GM23338 (cell line): ENCODE measurements at regions not wholly inside any gene's neighbourhood (a gene's known extent, or its start where the extent isn't known, plus 50 kb on each side); places are given as distances from the start of the nearest gene placed in this dataset.

Experiments used
- ATAC-seq: fragments of 200-7000 bp; cut with Tn5 transposase; 3 replicates; pipeline ENCODE4 v1.9.1; 2020
- DNase-seq: peaks from one replicate; pipeline ENCODE4 v3.0.0-alpha.2; 2015; ENCODE audit warnings: low spot score
- H2AFZ ChIP-seq: fragments of 200-600 bp; sonication (generic); 2 replicates; pipeline ENCODE4 v1.8.0; 2016; ENCODE audit warnings: antibody characterized with exemption, mild to moderate bottlenecking, moderate library complexity
- H3F3A ChIP-seq: fragments of 200-600 bp; sonication (generic); replicated peaks from 2 replicates; pipeline ENCODE4 v1.8.0; 2017; ENCODE audit warnings: antibody characterized with exemption, mixed run types, low read depth
- H3K27ac ChIP-seq: fragments of 200-600 bp; sonication (generic); 2 replicates; pipeline ENCODE4 v1.6.1; 2016; ENCODE audit warnings: low read depth
- H3K27me3 ChIP-seq: fragments of 200-600 bp; sonication (generic); 2 replicates; pipeline ENCODE4 v1.8.0; 2016; ENCODE audit warnings: mild to moderate bottlenecking, mixed run types, moderate library complexity; ENCODE audit not compliant: insufficient read depth
- H3K36me3 ChIP-seq: fragments of 200-600 bp; sonication (generic); 2 replicates; pipeline ENCODE4 v1.8.0; 2016; ENCODE audit warnings: mild to moderate bottlenecking; ENCODE audit not compliant: insufficient read depth
- H3K4me1 ChIP-seq: fragments of 200-600 bp; sonication (generic); 2 replicates; pipeline ENCODE4 v1.8.0; 2016; ENCODE audit warnings: mild to moderate bottlenecking, moderate library complexity; ENCODE audit not compliant: insufficient read depth
- H3K4me2 ChIP-seq: fragments of 200-600 bp; sonication (generic); 2 replicates; pipeline ENCODE4 v1.7.1; 2017; ENCODE audit warnings: mixed run types
- H3K4me3 ChIP-seq: fragments of 200-600 bp; sonication (generic); 2 replicates; pipeline ENCODE4 v1.6.1; 2016; ENCODE audit warnings: mixed run types
- H3K79me2 ChIP-seq: fragments of 200-600 bp; sonication (generic); replicated peaks from 2 replicates; pipeline ENCODE4 v1.8.0; 2017; ENCODE audit warnings: mild to moderate bottlenecking; ENCODE audit not compliant: insufficient read depth
- H3K9me2 ChIP-seq: fragments of 200-600 bp; sonication (generic); 2 replicates; pipeline ENCODE4 v1.8.0; 2017; ENCODE audit not compliant: insufficient read depth
- H4K20me1 ChIP-seq: fragments of 200-600 bp; sonication (generic); replicated peaks from 2 replicates; pipeline ENCODE4 v1.8.0; 2017; ENCODE audit warnings: mild to moderate bottlenecking; ENCODE audit not compliant: insufficient read depth
- H3K27ac Mint-ChIP-seq: 2 replicates; pipeline ENCODE4 v1.8.0; 2020; ENCODE audit warnings: inconsistent platforms, mild to moderate bottlenecking, moderate library complexity, mixed read lengths
- H3K27me3 Mint-ChIP-seq: 3 replicates; pipeline ENCODE4 v1.8.0; 2022; ENCODE audit warnings: low read depth, mild to moderate bottlenecking, moderate library complexity, mixed read lengths, inconsistent platforms; ENCODE audit not compliant: insufficient read depth, poor library complexity
- H3K36me3 Mint-ChIP-seq: 3 replicates; pipeline ENCODE4 v1.8.0; 2021; ENCODE audit warnings: low read depth, mild to moderate bottlenecking, inconsistent platforms, moderate library complexity, mixed read lengths
- H3K4me1 Mint-ChIP-seq: 3 replicates; pipeline ENCODE4 v1.8.0; 2020; ENCODE audit warnings: mild to moderate bottlenecking, inconsistent platforms, mixed read lengths
- H3K4me3 Mint-ChIP-seq: 3 replicates; pipeline ENCODE4 v1.8.0; 2021; ENCODE audit warnings: moderate library complexity, mild to moderate bottlenecking, inconsistent platforms, mixed read lengths
- H3K9me3 Mint-ChIP-seq: 3 replicates; pipeline ENCODE4 v1.8.0; 2020; ENCODE audit warnings: moderate library complexity, mild to moderate bottlenecking, inconsistent platforms, mixed read lengths
- EZH2phosphoT487 ChIP-seq: fragments of 200-600 bp; sonication (generic); IDR thresholded peaks from one replicate; pipeline ENCODE4 v1.8.1; 2018; ENCODE audit warnings: antibody characterized with exemption; ENCODE audit not compliant: unreplicated experiment
- NANOG ChIP-seq: IDR thresholded peaks from 2 replicates; pipeline ENCODE4 v1.6.1; 2016; ENCODE audit warnings: antibody characterized with exemption, borderline replicate concordance
- POLR2AphosphoS5 ChIP-seq: IDR thresholded peaks from 2 replicates; pipeline ENCODE4 v1.6.1; 2016; ENCODE audit warnings: antibody characterized with exemption, low read depth
- STAT1 ChIP-seq: IDR thresholded peaks from one replicate; pipeline ENCODE4 v1.6.1; 2016; ENCODE audit warnings: antibody characterized with exemption; ENCODE audit not compliant: unreplicated experiment
- ZNF114 ChIP-seq: fragments of 250-450 bp; sonication (Bioruptor Pico); IDR thresholded peaks from 2 replicates; pipeline ENCODE4 v1.5.0; 2020; ENCODE audit warnings: mild to moderate bottlenecking, moderate library complexity
- ZNF331 ChIP-seq: fragments of 250-450 bp; sonication (Bioruptor Pico); IDR thresholded peaks from 2 replicates; pipeline ENCODE4 v1.5.0; 2020; ENCODE audit warnings: low read depth, mild to moderate bottlenecking, moderate library complexity
- TF ChIP-seq, protein P1 (sequence below): IDR thresholded peaks from 2 replicates; pipeline ENCODE4 v1.6.1; 2016; ENCODE audit warnings: antibody characterized with exemption
- TF ChIP-seq, protein P2 (sequence below), 2 experiments: fragments of 200-600 bp in 1 of 2; sonication (generic) in 1 of 2; conservative IDR thresholded peaks; 2 replicates each; pipeline versions ENCODE4 v1.5.1 to v1.6.1; 2016 to 2017; ENCODE audit warnings: antibody characterized with exemption in 2 of 2, low read depth in 2 of 2, mild to moderate bottlenecking in 2 of 2, moderate library complexity in 1 of 2
- TF ChIP-seq, protein P3 (sequence below): fragments of 250-450 bp; sonication (Bioruptor Pico); IDR thresholded peaks from 2 replicates; pipeline ENCODE4 v1.5.0; 2020; ENCODE audit warnings: mild to moderate bottlenecking, moderate library complexity
- TF ChIP-seq, protein P4 (sequence below): IDR thresholded peaks from one replicate; pipeline ENCODE4 v1.6.1; 2018; ENCODE audit warnings: antibody characterized with exemption; ENCODE audit not compliant: unreplicated experiment

DNA sequence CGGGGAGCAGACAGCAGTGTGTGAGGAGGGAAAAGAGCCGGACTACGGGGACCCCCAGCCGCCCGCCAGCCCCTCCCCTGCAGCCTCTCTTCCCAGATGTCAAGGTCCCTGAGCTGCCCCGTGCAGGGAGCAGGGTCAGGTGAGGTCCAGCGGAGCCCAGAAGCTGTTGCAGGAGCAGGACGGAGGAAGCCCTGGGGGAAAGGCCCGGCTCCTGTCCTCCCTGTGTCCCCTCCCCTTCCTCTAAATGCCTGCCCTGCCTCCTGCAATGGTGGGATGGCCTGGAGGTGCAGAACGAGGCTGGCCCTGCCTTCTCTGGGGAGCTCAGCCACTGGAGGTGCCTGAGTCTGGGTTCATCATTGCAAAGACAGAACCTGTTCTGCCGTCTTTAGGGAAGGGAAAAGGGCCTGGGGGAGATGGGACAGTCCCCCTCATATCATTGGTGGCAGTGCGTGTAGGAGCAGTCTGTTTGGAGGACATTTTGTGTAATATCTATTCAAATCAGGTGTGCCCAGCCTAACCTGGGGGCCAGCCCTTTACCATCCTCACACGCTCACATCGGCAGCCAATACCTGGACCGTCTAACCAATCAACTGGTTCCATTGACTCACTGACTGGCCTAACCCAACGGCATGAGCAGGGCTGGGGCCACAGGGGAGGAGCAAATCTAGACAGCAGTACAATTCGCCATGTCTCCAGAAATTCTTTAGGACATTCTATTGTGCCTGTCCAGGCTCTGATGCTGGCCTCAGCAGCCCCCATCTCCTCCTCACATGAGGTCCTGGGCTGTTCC lies 364.1 kb upstream of the SFSWAP start (continued):
- TF ChIP-seq STAT1 = no peak
- TF ChIP-seq, protein P1, sequence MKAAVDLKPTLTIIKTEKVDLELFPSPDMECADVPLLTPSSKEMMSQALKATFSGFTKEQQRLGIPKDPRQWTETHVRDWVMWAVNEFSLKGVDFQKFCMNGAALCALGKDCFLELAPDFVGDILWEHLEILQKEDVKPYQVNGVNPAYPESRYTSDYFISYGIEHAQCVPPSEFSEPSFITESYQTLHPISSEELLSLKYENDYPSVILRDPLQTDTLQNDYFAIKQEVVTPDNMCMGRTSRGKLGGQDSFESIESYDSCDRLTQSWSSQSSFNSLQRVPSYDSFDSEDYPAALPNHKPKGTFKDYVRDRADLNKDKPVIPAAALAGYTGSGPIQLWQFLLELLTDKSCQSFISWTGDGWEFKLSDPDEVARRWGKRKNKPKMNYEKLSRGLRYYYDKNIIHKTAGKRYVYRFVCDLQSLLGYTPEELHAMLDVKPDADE = no peak

DNA sequence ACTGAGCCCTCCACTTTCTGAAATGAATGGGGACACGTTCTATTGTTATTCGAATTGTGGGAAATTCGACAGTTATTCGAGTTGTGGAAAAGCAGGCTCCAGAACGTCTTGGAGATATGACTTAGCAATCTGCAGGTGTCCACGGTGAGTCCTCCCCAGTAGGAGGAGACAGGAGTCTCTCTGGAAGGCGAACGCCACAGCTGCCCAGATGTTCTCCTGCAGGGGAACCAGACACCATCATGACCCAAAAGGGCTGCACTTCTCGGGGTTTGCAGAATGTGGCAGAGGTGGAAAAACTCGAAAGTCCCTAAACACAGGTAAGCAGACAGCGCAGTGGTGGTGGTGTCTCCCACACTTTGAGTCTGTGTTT lies 363.6 kb upstream of the SFSWAP start:
- Mint-ChIP-seq H3K9me3 (no peaks in the 10 kb centered on the region; the same call in none of the 3 replicates), H3K27ac (no peak overlapping the region; the same call in 1 of the 2 replicates), H3K36me3 (no peaks in the 10 kb centered on the region), H3K27me3 (peaks cover 8% of the 10 kb centered on the region), H3K4me3 (no peak overlapping the region), H3K4me1 (peaks cover 29% of the 10 kb centered on the region)
- Histone ChIP-seq H3K36me3 (no peaks in the 10 kb centered on the region), H3K4me1 (peaks cover 22% of the 10 kb centered on the region; the same call in 1 of the 2 replicates), H3K4me3 (no peak overlapping the region), H3K27me3 (no peaks in the 10 kb centered on the region), H4K20me1 (no peaks in the 10 kb centered on the region), H3F3A (peaks cover 6% of the 10 kb centered on the region), H3K4me2 (0 out of 2 replicates have a peak overlapping the region, but pooled peaks have one; percentile 20), H3K27ac (no peak overlapping the region), H3K9me2 (no peaks in the 10 kb centered on the region), H3K79me2 (no peaks in the 10 kb centered on the region), H2AFZ (no peak overlapping the region)
- DNase-seq (no peak), ATAC-seq (no peak)
- TF ChIP-seq POLR2AphosphoS5 = no peak
- TF ChIP-seq, protein P2, sequence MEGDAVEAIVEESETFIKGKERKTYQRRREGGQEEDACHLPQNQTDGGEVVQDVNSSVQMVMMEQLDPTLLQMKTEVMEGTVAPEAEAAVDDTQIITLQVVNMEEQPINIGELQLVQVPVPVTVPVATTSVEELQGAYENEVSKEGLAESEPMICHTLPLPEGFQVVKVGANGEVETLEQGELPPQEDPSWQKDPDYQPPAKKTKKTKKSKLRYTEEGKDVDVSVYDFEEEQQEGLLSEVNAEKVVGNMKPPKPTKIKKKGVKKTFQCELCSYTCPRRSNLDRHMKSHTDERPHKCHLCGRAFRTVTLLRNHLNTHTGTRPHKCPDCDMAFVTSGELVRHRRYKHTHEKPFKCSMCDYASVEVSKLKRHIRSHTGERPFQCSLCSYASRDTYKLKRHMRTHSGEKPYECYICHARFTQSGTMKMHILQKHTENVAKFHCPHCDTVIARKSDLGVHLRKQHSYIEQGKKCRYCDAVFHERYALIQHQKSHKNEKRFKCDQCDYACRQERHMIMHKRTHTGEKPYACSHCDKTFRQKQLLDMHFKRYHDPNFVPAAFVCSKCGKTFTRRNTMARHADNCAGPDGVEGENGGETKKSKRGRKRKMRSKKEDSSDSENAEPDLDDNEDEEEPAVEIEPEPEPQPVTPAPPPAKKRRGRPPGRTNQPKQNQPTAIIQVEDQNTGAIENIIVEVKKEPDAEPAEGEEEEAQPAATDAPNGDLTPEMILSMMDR (conservative IDR thresholded peaks at IDR 0.05; ENCODE audit: low read depth in 2 of 2) = no peak
- no peak for TF ChIP-seq ZNF114 (CRISPR knock-in tag)
- TF ChIP-seq EZH2phosphoT487 = no peak
- TF ChIP-seq ZNF331 = no peak
- no peak for TF ChIP-seq STAT1
- TF ChIP-seq, protein P3, sequence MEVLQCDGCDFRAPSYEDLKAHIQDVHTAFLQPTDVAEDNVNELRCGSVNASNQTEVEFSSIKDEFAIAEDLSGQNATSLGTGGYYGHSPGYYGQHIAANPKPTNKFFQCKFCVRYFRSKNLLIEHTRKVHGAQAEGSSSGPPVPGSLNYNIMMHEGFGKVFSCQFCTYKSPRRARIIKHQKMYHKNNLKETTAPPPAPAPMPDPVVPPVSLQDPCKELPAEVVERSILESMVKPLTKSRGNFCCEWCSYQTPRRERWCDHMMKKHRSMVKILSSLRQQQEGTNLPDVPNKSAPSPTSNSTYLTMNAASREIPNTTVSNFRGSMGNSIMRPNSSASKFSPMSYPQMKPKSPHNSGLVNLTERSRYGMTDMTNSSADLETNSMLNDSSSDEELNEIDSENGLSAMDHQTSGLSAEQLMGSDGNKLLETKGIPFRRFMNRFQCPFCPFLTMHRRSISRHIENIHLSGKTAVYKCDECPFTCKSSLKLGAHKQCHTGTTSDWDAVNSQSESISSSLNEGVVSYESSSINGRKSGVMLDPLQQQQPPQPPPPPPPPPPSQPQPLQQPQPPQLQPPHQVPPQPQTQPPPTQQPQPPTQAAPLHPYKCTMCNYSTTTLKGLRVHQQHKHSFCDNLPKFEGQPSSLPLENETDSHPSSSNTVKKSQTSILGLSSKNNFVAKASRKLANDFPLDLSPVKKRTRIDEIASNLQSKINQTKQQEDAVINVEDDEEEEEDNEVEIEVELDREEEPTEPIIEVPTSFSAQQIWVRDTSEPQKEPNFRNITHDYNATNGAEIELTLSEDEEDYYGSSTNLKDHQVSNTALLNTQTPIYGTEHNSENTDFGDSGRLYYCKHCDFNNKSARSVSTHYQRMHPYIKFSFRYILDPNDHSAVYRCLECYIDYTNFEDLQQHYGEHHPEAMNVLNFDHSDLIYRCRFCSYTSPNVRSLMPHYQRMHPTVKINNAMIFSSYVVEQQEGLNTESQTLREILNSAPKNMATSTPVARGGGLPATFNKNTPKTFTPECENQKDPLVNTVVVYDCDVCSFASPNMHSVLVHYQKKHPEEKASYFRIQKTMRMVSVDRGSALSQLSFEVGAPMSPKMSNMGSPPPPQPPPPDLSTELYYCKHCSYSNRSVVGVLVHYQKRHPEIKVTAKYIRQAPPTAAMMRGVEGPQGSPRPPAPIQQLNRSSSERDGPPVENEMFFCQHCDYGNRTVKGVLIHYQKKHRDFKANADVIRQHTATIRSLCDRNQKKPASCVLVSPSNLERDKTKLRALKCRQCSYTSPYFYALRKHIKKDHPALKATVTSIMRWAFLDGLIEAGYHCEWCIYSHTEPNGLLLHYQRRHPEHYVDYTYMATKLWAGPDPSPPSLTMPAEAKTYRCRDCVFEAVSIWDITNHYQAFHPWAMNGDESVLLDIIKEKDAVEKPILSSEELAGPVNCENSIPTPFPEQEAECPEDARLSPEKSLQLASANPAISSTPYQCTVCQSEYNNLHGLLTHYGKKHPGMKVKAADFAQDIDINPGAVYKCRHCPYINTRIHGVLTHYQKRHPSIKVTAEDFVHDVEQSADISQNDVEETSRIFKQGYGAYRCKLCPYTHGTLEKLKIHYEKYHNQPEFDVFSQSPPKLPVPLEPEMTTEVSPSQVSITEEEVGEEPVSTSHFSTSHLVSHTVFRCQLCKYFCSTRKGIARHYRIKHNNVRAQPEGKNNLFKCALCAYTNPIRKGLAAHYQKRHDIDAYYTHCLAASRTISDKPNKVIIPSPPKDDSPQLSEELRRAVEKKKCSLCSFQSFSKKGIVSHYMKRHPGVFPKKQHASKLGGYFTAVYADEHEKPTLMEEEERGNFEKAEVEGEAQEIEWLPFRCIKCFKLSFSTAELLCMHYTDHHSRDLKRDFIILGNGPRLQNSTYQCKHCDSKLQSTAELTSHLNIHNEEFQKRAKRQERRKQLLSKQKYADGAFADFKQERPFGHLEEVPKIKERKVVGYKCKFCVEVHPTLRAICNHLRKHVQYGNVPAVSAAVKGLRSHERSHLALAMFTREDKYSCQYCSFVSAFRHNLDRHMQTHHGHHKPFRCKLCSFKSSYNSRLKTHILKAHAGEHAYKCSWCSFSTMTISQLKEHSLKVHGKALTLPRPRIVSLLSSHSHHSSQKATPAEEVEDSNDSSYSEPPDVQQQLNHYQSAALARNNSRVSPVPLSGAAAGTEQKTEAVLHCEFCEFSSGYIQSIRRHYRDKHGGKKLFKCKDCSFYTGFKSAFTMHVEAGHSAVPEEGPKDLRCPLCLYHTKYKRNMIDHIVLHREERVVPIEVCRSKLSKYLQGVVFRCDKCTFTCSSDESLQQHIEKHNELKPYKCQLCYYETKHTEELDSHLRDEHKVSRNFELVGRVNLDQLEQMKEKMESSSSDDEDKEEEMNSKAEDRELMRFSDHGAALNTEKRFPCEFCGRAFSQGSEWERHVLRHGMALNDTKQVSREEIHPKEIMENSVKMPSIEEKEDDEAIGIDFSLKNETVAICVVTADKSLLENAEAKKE (CRISPR knock-in tag) = no peak
- no peak for TF ChIP-seq NANOG
- TF ChIP-seq, protein P4, sequence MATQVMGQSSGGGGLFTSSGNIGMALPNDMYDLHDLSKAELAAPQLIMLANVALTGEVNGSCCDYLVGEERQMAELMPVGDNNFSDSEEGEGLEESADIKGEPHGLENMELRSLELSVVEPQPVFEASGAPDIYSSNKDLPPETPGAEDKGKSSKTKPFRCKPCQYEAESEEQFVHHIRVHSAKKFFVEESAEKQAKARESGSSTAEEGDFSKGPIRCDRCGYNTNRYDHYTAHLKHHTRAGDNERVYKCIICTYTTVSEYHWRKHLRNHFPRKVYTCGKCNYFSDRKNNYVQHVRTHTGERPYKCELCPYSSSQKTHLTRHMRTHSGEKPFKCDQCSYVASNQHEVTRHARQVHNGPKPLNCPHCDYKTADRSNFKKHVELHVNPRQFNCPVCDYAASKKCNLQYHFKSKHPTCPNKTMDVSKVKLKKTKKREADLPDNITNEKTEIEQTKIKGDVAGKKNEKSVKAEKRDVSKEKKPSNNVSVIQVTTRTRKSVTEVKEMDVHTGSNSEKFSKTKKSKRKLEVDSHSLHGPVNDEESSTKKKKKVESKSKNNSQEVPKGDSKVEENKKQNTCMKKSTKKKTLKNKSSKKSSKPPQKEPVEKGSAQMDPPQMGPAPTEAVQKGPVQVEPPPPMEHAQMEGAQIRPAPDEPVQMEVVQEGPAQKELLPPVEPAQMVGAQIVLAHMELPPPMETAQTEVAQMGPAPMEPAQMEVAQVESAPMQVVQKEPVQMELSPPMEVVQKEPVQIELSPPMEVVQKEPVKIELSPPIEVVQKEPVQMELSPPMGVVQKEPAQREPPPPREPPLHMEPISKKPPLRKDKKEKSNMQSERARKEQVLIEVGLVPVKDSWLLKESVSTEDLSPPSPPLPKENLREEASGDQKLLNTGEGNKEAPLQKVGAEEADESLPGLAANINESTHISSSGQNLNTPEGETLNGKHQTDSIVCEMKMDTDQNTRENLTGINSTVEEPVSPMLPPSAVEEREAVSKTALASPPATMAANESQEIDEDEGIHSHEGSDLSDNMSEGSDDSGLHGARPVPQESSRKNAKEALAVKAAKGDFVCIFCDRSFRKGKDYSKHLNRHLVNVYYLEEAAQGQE = no peak
- TF ChIP-seq, protein P1 = no peak
